ENCODE measurements at regions not wholly inside any gene's neighbourhood (a gene's known extent, or its start where the extent isn't known, plus 50 kb on each side); places are given as distances from the start of the nearest gene placed in this dataset.

- TF ChIP-seq POLR2A (IDR thresholded peaks at IDR 0.05) = no peak
- TF ChIP-seq CTCF (IDR thresholded peaks at IDR 0.05) = no peak
Measured at GRCh38 chr1:184194236-184194635, 142.7 kb downstream of the TSEN15 start.

Data from breast epithelium (tissue), 3 donors.